MV-4-11 (cell line): ENCODE measurements at regions not wholly inside any gene's neighbourhood (a gene's known extent, or its start where the extent isn't known, plus 50 kb on each side); places are given as distances from the start of the nearest gene placed in this dataset.

ENCODE experiments used
- DNase-seq: peaks from one replicate; lab custom pipeline; 2025; lab: John Stamatoyannopoulos, UW

DNA sequence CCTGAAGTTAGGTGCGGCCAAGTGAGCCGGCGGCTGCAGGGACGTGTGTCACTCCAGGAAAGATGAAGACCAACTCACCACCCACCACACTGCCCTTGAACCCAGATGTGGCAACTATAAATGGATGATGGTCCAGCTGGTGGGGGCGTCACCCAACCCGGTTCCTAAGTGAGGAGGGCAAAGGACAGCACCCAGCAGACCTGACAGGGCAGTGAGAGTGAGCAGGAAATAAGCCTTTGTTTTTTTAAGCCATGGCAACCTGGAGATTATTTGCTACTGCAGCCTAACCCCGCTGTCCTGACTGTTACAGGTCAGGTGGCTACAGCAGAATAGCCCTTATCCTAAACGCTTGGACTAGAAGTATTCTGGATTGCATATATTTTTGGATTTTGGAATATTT lies 228.9 kb downstream of the CTTN start:
- DNase-seq, result no peak

DNA sequence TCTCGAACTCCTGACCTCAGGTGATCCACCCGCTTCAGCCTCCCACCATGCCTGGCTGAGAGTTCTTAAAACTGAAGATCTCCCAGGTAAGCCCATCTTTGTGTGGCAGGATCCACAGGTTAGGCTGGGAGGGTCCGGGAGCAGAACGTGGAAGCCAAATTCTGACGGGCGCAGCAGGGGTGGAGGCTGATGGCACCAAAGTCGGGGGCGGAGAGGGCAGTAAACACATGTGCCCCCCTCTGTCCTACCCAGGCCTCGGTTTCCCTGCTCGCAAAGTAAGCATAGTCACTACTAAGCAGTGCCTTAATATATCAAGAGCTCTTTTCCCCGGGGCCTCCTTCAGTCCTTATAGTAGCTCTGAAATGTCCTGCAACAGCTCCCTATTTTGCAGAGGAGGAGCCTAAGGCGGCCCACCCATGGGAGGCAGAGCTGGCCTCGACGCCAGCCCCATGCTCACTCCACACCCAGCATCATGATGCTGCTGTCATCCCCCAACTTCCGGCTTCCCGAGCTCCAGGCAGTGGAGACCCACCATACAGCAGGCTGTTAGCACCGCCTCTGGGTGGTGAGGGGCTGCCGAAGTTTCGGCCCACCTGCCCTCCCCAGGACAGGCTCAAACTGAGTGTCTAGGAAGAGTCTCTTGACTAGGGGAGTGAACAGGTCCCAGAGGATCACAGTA lies 230.0 kb downstream of the CTTN start:
- DNase-seq, result no peak

DNA sequence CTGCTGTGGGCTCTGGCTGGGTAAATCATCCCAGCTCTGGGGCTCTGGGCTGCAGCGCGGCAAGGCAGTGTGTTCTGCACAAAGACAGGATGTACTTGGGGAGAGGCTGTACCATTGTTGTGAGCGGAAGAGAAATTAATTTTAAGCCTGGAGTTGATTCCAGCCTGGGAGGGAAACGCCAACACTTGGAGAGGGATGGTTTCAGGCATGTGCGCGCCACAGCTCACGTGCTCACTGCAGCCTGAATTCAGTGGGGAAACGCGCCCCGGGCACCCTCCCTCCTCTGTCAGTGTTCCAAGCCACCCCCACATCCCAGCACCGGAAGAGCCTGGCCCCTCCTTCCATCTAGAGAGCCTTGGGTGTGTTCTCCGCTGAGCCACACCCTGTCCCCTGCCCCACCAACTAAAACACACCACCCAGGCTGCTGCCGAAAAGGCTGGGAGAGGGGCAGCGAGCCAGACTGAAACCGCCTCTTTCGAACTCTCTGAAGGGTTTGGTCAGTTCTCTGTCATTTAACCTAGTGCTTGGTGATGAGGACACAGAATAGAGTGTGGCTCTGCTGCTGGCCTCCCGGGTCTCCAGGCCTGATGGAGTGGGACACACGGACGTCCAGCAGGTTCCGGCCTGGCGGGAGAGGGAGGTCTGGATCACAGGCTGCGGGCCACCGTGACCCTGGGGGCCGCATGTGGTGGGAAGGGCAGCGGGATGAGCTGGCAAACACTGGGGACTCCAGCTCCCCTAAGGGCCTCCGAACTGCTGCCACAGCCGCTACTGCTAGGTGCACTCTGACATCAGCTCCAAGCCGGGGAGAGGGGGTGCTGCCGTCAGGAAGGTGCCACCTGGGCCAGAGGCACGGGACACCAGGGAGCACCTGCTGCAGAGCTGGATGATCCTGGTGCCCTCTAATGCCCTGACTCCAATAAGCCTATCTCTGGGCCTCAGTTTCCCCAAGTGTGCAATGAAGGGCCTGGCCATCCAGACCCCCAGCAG lies 230.8 kb downstream of the CTTN start:
- DNase-seq, result no peak

- DNase-seq, result no peak
These were observed 231.7 kb downstream of the CTTN start for GRCh38 chr11:70630068-70630467.

DNA sequence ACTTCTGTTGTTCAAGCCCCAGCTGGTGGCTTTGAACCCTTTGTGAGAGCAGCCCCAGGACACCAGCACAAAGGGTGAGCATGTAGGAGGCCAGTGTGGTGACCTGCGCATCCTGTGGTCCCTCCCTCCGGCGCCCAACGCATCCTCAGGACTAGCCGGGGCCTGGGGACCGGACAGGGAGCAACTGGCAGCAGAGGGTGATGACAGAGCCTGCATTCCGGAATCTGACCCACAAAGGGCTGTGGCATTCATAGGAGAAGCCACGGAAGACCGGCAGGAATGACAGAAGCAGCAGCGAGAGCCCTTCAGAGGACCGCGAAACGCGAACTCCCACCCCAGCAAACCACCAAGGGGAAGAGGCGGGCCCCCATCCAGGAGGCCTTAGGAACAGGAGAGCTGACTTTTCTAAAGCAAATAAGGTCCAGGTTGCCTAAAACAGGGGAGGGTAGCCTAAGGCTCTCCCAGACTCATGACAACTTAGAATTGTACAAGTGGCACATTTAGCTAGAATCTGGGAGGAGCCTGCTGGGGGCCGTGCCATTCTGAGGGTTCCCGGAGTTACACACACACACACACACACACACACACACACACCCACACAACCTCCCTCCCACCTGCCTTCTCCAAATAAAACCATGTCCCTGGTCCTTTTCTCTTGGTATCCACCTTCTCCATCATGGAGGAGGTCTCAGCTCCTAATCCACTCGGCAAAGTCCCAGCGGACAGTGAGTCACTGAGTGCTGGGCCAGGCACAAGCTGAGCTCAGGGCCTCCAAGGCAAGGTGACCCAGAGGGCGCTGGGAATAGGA lies 232.7 kb downstream of the CTTN start:
- no peak for DNase-seq

DNA sequence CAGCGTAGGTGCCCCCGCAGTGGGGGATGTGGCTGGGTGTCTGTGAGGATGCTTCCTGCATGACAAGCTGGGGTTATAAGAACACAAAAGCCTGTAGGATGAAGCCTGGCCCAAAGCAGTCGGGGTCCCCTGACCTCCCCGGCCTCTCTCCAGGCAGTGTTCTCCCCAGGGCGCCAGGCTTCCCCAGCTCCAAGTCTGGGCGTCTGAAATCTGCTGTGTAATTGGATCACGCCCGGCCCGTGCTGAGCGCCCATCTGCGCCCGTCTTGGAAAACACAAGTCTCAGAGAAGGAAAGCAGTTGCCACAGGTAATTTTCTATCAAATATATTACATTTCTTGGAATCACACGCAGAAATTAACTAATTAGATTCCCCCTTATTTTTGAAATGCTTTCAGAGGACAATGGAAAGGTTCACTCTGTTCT lies 233.3 kb downstream of the CTTN start:
- DNase-seq, result no peak

- DNase-seq, result no peak
These were observed 235.3 kb downstream of the CTTN start for GRCh38 chr11:70633610-70634009.

- DNase-seq, result no peak
These were observed 238.3 kb downstream of the CTTN start for GRCh38 chr11:70636659-70637058.

- DNase-seq, result no peak
These were observed 239.0 kb downstream of the CTTN start for GRCh38 chr11:70637186-70637800.

DNA sequence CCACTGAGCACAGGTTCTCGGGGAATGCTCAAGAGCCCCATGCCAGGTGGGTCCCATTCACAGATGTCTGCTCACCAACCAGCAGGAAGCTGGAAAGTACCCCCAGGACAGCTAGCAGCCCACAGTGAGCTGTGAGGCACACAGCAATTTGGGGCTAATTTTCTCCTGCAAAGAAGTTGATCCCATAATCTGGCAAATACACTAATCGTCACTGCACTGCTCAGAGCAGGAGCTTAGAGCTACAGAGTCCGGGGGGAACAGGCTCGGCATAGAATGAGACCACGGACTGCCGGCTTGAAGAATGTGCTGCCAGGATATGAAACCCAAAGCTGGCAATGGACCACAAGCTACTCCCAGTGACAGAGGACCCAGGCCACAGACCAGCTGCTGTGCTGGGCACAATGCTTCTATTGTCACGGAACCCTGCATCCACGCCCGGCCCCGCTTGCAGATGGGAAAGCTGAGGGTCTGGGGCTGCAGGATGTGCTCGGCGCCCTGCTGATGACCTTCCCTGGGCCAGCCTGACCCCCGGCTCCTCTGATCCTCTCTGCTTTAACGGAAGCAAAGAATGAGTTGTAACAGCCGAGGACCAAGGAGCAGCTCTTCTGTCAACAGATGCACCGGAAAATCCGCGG lies 239.7 kb downstream of the CTTN start:
- no peak for DNase-seq

DNA sequence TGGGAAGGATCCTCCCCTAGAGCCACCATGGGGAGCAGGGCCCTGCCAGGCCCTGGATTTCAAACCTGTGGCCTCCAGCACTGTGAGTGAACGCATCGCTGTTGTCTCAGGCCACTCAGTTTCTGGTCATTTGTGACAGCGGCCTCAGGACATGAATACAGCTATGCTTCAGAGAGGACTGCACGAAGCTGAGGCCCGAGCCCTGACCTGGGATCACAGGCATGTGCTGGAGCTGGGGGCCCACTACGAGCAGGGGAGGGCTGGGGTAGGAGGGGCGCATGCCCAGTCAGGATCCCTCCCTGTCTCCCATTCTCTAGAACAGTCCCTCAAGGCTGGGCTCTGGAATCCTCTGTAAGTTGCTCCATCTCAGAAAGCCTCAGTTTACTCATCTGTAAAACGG lies 242.1 kb downstream of the CTTN start:
- DNase-seq, result no peak

GRCh38 chr11:70641369-70641768 lies 243.0 kb downstream of the CTTN start:
- DNase-seq, result peak; percentile 85

DNA sequence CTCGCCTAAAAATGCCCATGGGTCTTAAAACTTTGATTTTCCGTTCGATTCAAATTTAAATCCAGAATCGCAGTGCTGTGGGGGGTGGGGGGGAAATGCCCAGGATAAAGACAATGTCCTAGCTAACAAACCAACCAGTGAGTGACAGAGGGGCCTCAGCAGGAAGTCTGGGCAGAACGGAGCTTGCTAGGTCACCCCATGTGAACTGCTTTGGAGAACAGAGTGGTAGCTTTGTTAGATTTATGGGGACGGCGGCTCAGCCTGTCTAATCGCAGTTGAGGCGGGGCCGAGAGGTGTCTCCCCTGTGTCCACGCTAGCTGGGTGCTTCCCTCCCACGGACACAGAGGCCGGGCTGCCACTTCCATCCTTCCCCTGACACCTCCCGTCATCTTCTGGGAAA lies 243.9 kb downstream of the CTTN start:
- no peak for DNase-seq

GRCh38 chr11:70643642-70644041 lies 245.3 kb downstream of the CTTN start:
- no peak for DNase-seq

DNA sequence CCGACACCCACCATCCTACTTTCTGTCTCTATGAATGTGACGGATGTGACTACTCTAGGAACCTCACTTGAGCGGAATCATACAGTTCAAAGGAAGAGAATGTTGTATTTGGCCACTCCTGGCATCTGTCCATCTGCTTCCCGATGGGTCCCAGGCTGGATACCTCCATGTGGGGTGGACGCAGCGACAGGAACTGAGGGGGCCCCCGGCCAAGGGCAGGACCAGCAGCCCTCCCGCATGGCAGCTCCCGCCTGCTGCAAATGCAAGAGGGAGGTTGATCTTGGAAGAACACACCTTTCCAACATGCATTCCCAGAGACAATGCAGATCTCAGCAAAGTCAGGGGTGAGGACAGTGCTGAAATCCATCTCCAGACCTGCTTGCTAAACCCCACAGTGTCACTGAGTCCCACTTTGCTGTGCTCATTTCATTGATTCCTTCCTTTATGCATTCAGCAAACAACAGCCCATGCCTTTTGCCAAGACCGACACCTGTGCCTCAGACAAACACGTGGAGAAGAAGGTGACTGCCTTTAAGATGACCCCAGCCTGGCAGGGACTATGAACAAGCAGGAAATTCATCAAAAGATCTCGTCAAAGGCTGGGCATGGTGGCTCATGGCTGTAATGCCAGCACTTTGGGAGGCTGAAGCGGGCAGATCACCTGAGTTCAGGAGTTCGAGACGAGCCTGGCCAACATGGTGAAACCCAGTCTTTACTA lies 246.2 kb downstream of the CTTN start:
- no peak for DNase-seq

GRCh38 chr11:70645537-70645936 lies 247.2 kb downstream of the CTTN start:
- no peak for DNase-seq

GRCh38 chr11:70646272-70647049 lies 248.1 kb downstream of the CTTN start:
- DNase-seq, result no peak

- DNase-seq, result peak; percentile 87
These were observed 249.1 kb downstream of the CTTN start for GRCh38 chr11:70647188-70648166.
